SK-N-SH (cell line): ENCODE measurements at regions not wholly inside any gene's neighbourhood (a gene's known extent, or its start where the extent isn't known, plus 50 kb on each side); places are given as distances from the start of the nearest gene placed in this dataset.

Source experiments
- CTCF ChIA-PET: fragments of 300-600, 350-600 bp; formaldehyde crosslinking; extraction: SDS; loops from one replicate; lab custom pipeline; 2021; lab: Yijun Ruan, JAX
- POLR2A ChIA-PET: fragments of 350-600 bp; sonication (Branson Sonifier 250); formaldehyde crosslinking; extraction: SDS; loops from one replicate; lab custom pipeline; 2020; ENCODE audit warnings: antibody characterized with exemption, inconsistent platforms; lab: Yijun Ruan, JAX
- DNase-seq: peaks from one replicate; pipeline ENCODE4 v3.0.0; 2012
- H2AFZ ChIP-seq: fragments of 200-600 bp; sonication (generic); 2 replicates; pipeline ENCODE4 v1.8.1; 2016; ENCODE audit warnings: antibody characterized with exemption, mild to moderate bottlenecking, low read depth
- H3F3A ChIP-seq: fragments of 200-600 bp; sonication (generic); replicated peaks from 2 replicates; pipeline ENCODE3; 2016; ENCODE audit warnings: antibody characterized with exemption, mild to moderate bottlenecking; ENCODE audit not compliant: insufficient read depth
- H3K27ac ChIP-seq, 2 experiments: fragments of 200-500 bp in 1 of 2; fragments of 200-600 bp in 1 of 2; sonication (Bioruptor generic) in 1 of 2; sonication (generic), shearing (Covaris generic) in 1 of 2; 2 replicates each; pipeline versions ENCODE4 v1.5.1 to v1.6.1; 2014 to 2016; ENCODE audit warnings: low read depth in 2 of 2, inconsistent platforms in 1 of 2, low read length in 1 of 2, mild to moderate bottlenecking in 1 of 2, mixed read lengths in 1 of 2
- H3K27me3 ChIP-seq: fragments of 200-600 bp; sonication (generic), shearing (Covaris generic); 2 replicates; pipeline ENCODE4 v1.6.1; 2016; ENCODE audit warnings: mixed run types; ENCODE audit not compliant: insufficient read depth
- H3K36me3 ChIP-seq, 2 experiments: fragments of 200-500 bp in 1 of 2; fragments of 200-600 bp in 1 of 2; sonication (Bioruptor generic) in 1 of 2; sonication (generic) in 1 of 2; replicated peaks in 1 of 2; 2 replicates each; pipeline versions ENCODE3 to v1.5.1; 2014 to 2016; ENCODE audit warnings: low read length in 1 of 2, mild to moderate bottlenecking in 1 of 2; ENCODE audit not compliant: insufficient read depth in 2 of 2, control insufficient read depth in 1 of 2
- H3K4me1 ChIP-seq, 2 experiments: fragments of 200-500 bp in 1 of 2; fragments of 200-600 bp in 1 of 2; sonication (Bioruptor generic) in 1 of 2; sonication (generic), shearing (Covaris generic) in 1 of 2; 2 replicates each; pipeline versions ENCODE4 v1.5.1 to v1.6.1; 2014 to 2016; ENCODE audit warnings: low read depth in 1 of 2, low read length in 1 of 2, mixed run types in 1 of 2; ENCODE audit not compliant: insufficient read depth in 2 of 2, control insufficient read depth in 1 of 2
- H3K4me2 ChIP-seq: fragments of 200-600 bp; sonication (generic), shearing (Covaris generic); 2 replicates; pipeline ENCODE4 v1.6.1; 2017; ENCODE audit warnings: mixed run types
- H3K4me3 ChIP-seq, 2 experiments: fragments of 200-500 bp in 1 of 2; fragments of 200-600 bp in 1 of 2; sonication (Bioruptor generic) in 1 of 2; sonication (generic), shearing (Covaris generic) in 1 of 2; 2 replicates each; pipeline versions ENCODE4 v1.5.1 to v1.8.1; 2014 to 2016; ENCODE audit warnings: low read depth in 2 of 2, inconsistent platforms in 1 of 2, low read length in 1 of 2, mild to moderate bottlenecking in 1 of 2, mixed read lengths in 1 of 2, moderate library complexity in 1 of 2
- H3K79me2 ChIP-seq: fragments of 200-600 bp; sonication (generic); 2 replicates; pipeline ENCODE4 v1.8.1; 2017; ENCODE audit warnings: mild to moderate bottlenecking; ENCODE audit not compliant: insufficient read depth
- H3K9ac ChIP-seq: fragments of 200-600 bp; sonication (generic); 2 replicates; pipeline ENCODE4 v1.6.1; 2017; ENCODE audit warnings: mixed run types
- H3K9me2 ChIP-seq: fragments of 200-600 bp; sonication (generic); 2 replicates; pipeline ENCODE4 v1.6.1; 2017; ENCODE audit warnings: mixed run types
- H3K9me3 ChIP-seq: fragments of 200-600 bp; sonication (generic); 2 replicates; pipeline ENCODE4 v1.6.1; 2017; ENCODE audit warnings: mixed run types, mild to moderate bottlenecking, moderate library complexity
- H4K20me1 ChIP-seq: fragments of 200-600 bp; sonication (generic); 2 replicates; pipeline ENCODE4 v1.6.1; 2017; ENCODE audit warnings: mild to moderate bottlenecking, mixed run types; ENCODE audit not compliant: insufficient read depth
- CHD2 ChIP-seq: fragments of 150-350 bp; IDR thresholded peaks from 2 replicates; pipeline ENCODE4 v1.6.1; 2018; ENCODE audit warnings: low read length; ENCODE audit not compliant: partially characterized antibody
- EP300 ChIP-seq, 2 experiments: IDR thresholded peaks; 2 replicates each; pipeline versions ENCODE4 v1.4.0 to v1.6.1; 2012; ENCODE audit warnings: borderline replicate concordance in 1 of 2, low read depth in 1 of 2, low read length in 1 of 2
- EZH2phosphoT487 ChIP-seq: fragments of 200-600 bp; sonication (generic); IDR thresholded peaks from 2 replicates; pipeline ENCODE4 v1.6.1; 2017; ENCODE audit warnings: low read depth, mixed run types, mild to moderate bottlenecking, antibody characterized with exemption, moderate library complexity, borderline replicate concordance
- FOXJ3 ChIP-seq: sonication (generic); formaldehyde crosslinking; IDR thresholded peaks from 2 replicates; pipeline ENCODE4 v1.5.1; 2020; ENCODE audit warnings: mild to moderate bottlenecking, missing genetic modification reagents
- FOXM1 ChIP-seq: IDR thresholded peaks from 2 replicates; pipeline ENCODE4 v1.4.0; 2012; ENCODE audit warnings: low read depth, mild to moderate bottlenecking
- GABPA ChIP-seq: IDR thresholded peaks from 2 replicates; pipeline ENCODE4 v1.4.0; 2012; ENCODE audit warnings: low read depth, mild to moderate bottlenecking
- GATA2 ChIP-seq: sonication (generic); formaldehyde crosslinking; IDR thresholded peaks from 2 replicates; pipeline ENCODE4 v1.5.0; 2020; ENCODE audit warnings: mild to moderate bottlenecking, missing genetic modification reagents
- IRF3 ChIP-seq: fragments of 150-350 bp; IDR thresholded peaks from 2 replicates; pipeline ENCODE4 v1.6.1; 2016; ENCODE audit warnings: mild to moderate bottlenecking, low read depth, low read length
- JUND ChIP-seq: IDR thresholded peaks from 2 replicates; pipeline ENCODE4 v1.4.0; 2012
- MEF2A ChIP-seq: IDR thresholded peaks from 2 replicates; pipeline ENCODE4 v1.4.0; 2012; ENCODE audit warnings: low read depth, borderline replicate concordance
- NRF1 ChIP-seq: IDR thresholded peaks from 2 replicates; pipeline ENCODE4 v1.6.1; 2012; ENCODE audit warnings: low read depth, mild to moderate bottlenecking, low read length
- PBX3 ChIP-seq: IDR thresholded peaks from 2 replicates; pipeline ENCODE4; 2012
- RCOR1 ChIP-seq: fragments of 150-350 bp; IDR thresholded peaks from 2 replicates; pipeline ENCODE4 v1.6.1; 2017; ENCODE audit warnings: antibody characterized with exemption, low read length
- REST ChIP-seq: IDR thresholded peaks from 2 replicates; pipeline ENCODE4 v1.6.1; 2012; ENCODE audit warnings: mild to moderate bottlenecking, low read depth, low read length, moderate library complexity
- RFX5 ChIP-seq: IDR thresholded peaks from 2 replicates; pipeline ENCODE4 v1.6.1; 2012; ENCODE audit warnings: mild to moderate bottlenecking, improper control_type of control experiment, low read length
- TAF1 ChIP-seq: IDR thresholded peaks from 2 replicates; pipeline ENCODE4 v1.6.1; 2012; ENCODE audit warnings: low read depth, mild to moderate bottlenecking, low read length, moderate library complexity, borderline replicate concordance
- TEAD4 ChIP-seq: IDR thresholded peaks from 2 replicates; pipeline ENCODE4 v1.4.0; 2012; ENCODE audit warnings: mild to moderate bottlenecking, borderline replicate concordance; ENCODE audit not compliant: insufficient read depth
- YY1 ChIP-seq: IDR thresholded peaks from 2 replicates; pipeline ENCODE4 v1.4.0; 2012; ENCODE audit warnings: low read depth, mild to moderate bottlenecking
- ZBTB33 ChIP-seq: IDR thresholded peaks from 2 replicates; pipeline ENCODE4 v1.4.0; 2012; ENCODE audit warnings: low read depth, borderline replicate concordance
- WGBS: methylation state at CpG from one replicate; pipeline ENCODE4 v1.1.6; 2017; ENCODE audit warnings: low lambda C conversion rate; 5-methylcytosine and 5-hydroxymethylcytosine counted together

- no peaks in the 10 kb centered on the region; the same call in 1 of the 2 replicates for H3K27me3 ChIP-seq
- H3K9me2 ChIP-seq = no peaks in the 10 kb centered on the region
- 55% methylated on average over 2 of the region's 2 CpGs for WGBS
- H3K79me2 ChIP-seq = no peaks in the 10 kb centered on the region
- DNase-seq = no peak
- no peak overlapping the region for H3K9ac ChIP-seq
- H3K27ac ChIP-seq = no peak overlapping the region
- ChIA-PET POLR2A (no interaction called here), CTCF (interaction anchor here (0.7 kb wide), 1 partner anchor 12 kb away, joined by 3 read pairs; no protein-coding TSS in a partner anchor)
- no peaks in the 10 kb centered on the region for H3F3A ChIP-seq
- H2AFZ ChIP-seq = no peak overlapping the region
- no peak overlapping the region for H3K4me3 ChIP-seq
- H4K20me1 ChIP-seq = no peaks in the 10 kb centered on the region
- H3K4me1 ChIP-seq = no peaks in the 10 kb centered on the region
- TF ChIP-seq NRF1 = no peak
- TF ChIP-seq IRF3 = no peak
- TF ChIP-seq JUND = no peak
- no peak for TF ChIP-seq ZBTB33
- TF ChIP-seq GATA2 (CRISPR knock-in tag) = no peak
- no peak for TF ChIP-seq FOXM1
- TF ChIP-seq RFX5 = no peak
- TF ChIP-seq TEAD4 = no peak
- TF ChIP-seq FOXJ3 (CRISPR knock-in tag) = no peak
- TF ChIP-seq GABPA = no peak
- TF ChIP-seq TAF1 = no peak
- no peak for TF ChIP-seq PBX3
- no peak for TF ChIP-seq EZH2phosphoT487
- H3K9me3 ChIP-seq = no peaks in the 10 kb centered on the region
- H3K4me2 ChIP-seq = no peak overlapping the region
- H3K36me3 ChIP-seq = no peaks in the 10 kb centered on the region
Measured at GRCh38 chr5:74988273-74988983, 63.9 kb downstream of the GCNT4 start.

- no peaks in the 10 kb centered on the region for H3K36me3 ChIP-seq
- WGBS = 32% methylated on average over 1 of the region's 1 CpG
- H3K4me1 ChIP-seq = peaks cover 0 to 2% of the 10 kb centered on the region in 2 experiments; a peak in 2 of 4 replicates
- H3K9me3 ChIP-seq = no peaks in the 10 kb centered on the region
- H3K9me2 ChIP-seq = no peaks in the 10 kb centered on the region
- no peak overlapping the region for H3K4me2 ChIP-seq
- no peak for DNase-seq
- no peak overlapping the region for H3K4me3 ChIP-seq
- no peaks in the 10 kb centered on the region for H3K79me2 ChIP-seq
- H4K20me1 ChIP-seq = no peaks in the 10 kb centered on the region
- no peaks in the 10 kb centered on the region for H3F3A ChIP-seq
- H2AFZ ChIP-seq = no peak overlapping the region
- H3K27ac ChIP-seq = no peak overlapping the region
- ChIA-PET POLR2A (no interaction called here), CTCF (no interaction called here)
- H3K27me3 ChIP-seq = no peaks in the 10 kb centered on the region
- no peak overlapping the region for H3K9ac ChIP-seq
- no peak for TF ChIP-seq REST
- no peak for TF ChIP-seq YY1
- TF ChIP-seq CHD2 = no peak
- no peak for TF ChIP-seq IRF3
- no peak for TF ChIP-seq RCOR1
- TF ChIP-seq NRF1 = no peak
- no peak for TF ChIP-seq MEF2A
- no peak for TF ChIP-seq RFX5
- TF ChIP-seq EP300 (IDR thresholded peaks at IDR 0.05; ENCODE audit: borderline replicate concordance in 1 of 2, low read depth in 1 of 2, low read length in 1 of 2) = no peak
Measured at GRCh38 chr5:74978345-74978744, 74.0 kb downstream of the GCNT4 start.
